Uterus (tissue), 2 donors: ENCODE measurements at regions not wholly inside any gene's neighbourhood (a gene's known extent, or its start where the extent isn't known, plus 50 kb on each side); places are given as distances from the start of the nearest gene placed in this dataset.

Experiments
- POLR2A ChIP-seq, 2 donors: fragments of 450-650 bp; IDR thresholded peaks; one replicate each; pipeline ENCODE4 v1.6.1; 2016; ENCODE audit warnings: antibody characterized with exemption in 2 of 2, mild to moderate bottlenecking in 1 of 2, moderate library complexity in 1 of 2
- TF ChIP-seq, protein P1 (sequence below), 4 experiments: fragments of 200-600 bp in 2 of 4; fragments of 450-650 bp in 2 of 4; sonication (generic) in 2 of 4; IDR thresholded peaks; one replicate each; pipeline ENCODE4 v1.5.1; 2016 to 2019; ENCODE audit warnings: antibody characterized with exemption in 4 of 4, mild to moderate bottlenecking in 2 of 4, moderate library complexity in 1 of 4

DNA sequence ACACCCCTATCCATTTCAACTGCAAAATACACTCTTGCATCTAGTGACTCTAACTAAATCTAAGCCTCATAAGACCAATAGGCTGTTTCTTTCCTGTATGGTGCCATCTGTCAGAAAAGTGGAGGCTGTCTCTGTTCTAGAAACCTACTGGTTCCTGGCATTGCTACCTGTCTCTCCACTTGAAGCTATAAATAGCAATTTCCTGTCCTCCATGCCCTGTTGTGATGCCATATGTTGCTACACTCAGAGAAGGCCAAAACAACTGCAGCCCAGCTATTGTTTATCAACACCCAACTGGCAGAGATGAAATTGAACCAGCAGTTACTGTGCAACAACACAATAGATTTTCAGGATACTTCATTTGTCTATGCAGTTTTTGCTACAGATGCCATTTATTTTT, 1355.1 kb upstream of the SLC39A10 start:
- TF ChIP-seq, protein P1, sequence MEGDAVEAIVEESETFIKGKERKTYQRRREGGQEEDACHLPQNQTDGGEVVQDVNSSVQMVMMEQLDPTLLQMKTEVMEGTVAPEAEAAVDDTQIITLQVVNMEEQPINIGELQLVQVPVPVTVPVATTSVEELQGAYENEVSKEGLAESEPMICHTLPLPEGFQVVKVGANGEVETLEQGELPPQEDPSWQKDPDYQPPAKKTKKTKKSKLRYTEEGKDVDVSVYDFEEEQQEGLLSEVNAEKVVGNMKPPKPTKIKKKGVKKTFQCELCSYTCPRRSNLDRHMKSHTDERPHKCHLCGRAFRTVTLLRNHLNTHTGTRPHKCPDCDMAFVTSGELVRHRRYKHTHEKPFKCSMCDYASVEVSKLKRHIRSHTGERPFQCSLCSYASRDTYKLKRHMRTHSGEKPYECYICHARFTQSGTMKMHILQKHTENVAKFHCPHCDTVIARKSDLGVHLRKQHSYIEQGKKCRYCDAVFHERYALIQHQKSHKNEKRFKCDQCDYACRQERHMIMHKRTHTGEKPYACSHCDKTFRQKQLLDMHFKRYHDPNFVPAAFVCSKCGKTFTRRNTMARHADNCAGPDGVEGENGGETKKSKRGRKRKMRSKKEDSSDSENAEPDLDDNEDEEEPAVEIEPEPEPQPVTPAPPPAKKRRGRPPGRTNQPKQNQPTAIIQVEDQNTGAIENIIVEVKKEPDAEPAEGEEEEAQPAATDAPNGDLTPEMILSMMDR (IDR thresholded peaks at IDR 0.05) = no peak
- no peak for TF ChIP-seq POLR2A (IDR thresholded peaks at IDR 0.05)
